ENCODE measurements at regions not wholly inside any gene's neighbourhood (a gene's known extent, or its start where the extent isn't known, plus 50 kb on each side); places are given as distances from the start of the nearest gene placed in this dataset.

GRCh38 chr11:134943544-134943943, 531.5 kb upstream of the B3GAT1 start:
- TF ChIP-seq CTCF (IDR thresholded peaks at IDR 0.05 in 2 of 3, conservative IDR thresholded peaks at IDR 0.05 in 1 of 3; ENCODE audit: borderline replicate concordance in 1 of 3, insufficient read depth in 1 of 3, low read depth in 2 of 3, low read length in 2 of 3) (no peak), POLR2AphosphoS5 (IDR thresholded peaks at IDR 0.05; ENCODE audit: low read depth, low read length) (no peak), EZH2 (IDR thresholded peaks at IDR 0.05) (no peak), POLR2A (IDR thresholded peaks at IDR 0.05; ENCODE audit: borderline replicate concordance, extremely low read depth, insufficient read depth, insufficient read length) (no peak), RAD21 (IDR thresholded peaks at IDR 0.05; ENCODE audit: low read depth) (no peak), EGR1 (IDR thresholded peaks at IDR 0.05; ENCODE audit: low read depth) (no peak), SIN3A (IDR thresholded peaks at IDR 0.05; ENCODE audit: low read depth) (no peak), EZH2phosphoT487 (IDR thresholded peaks at IDR 0.05; ENCODE audit: borderline replicate concordance) (no peak), MAX (IDR thresholded peaks at IDR 0.05) (no peak), ELF1 (IDR thresholded peaks at IDR 0.05; ENCODE audit: borderline replicate concordance, low read depth) (no peak), ZNF274 (IDR thresholded peaks at IDR 0.05; ENCODE audit: low read depth, low read length) (no peak), FOSL1 (IDR thresholded peaks at IDR 0.05; ENCODE audit: low read depth) (no peak)
- TF ChIP-seq, protein P1, sequence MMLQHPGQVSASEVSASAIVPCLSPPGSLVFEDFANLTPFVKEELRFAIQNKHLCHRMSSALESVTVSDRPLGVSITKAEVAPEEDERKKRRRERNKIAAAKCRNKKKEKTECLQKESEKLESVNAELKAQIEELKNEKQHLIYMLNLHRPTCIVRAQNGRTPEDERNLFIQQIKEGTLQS (IDR thresholded peaks at IDR 0.05) = no peak

All from HCT116 (cell line).